ENCODE measurements at regions not wholly inside any gene's neighbourhood (a gene's known extent, or its start where the extent isn't known, plus 50 kb on each side); places are given as distances from the start of the nearest gene placed in this dataset.

DNA sequence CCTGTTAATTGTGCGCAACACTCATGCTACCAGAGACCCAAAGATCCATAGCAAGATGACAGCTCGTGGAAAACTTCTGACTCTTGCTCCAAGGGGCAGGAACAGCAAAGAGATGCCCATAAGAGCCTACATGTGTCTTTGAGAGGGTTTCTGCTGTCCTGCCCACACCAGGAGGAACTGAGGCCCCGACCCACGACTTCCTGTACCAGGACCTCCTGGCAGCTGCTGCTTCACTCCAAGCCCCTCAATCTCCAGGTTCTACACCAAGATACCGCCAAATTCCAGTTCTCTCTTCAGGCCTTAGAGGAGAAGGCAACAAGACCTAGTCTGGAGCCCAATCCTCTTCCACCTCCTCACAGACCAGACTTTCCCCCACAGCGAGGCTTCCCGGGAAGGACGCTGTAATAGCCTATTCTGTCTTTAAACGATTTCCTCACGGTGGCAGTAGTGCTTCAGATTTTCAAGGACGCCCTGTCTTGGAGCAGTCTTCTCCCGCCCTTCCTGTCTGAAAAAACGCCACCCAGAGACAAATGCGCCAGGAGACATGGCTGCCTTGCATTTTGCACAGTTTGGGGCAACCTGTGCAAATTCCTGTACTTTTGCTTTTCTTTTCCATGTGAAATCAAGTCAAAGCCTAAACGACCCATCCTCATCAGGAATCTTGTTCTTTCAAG lies 230.2 kb upstream of the STK26 start:
- H3K79me2 ChIP-seq (ENCODE audit: insufficient read depth, low read depth), result no peaks in the 10 kb centered on the region
- no peaks in the 10 kb centered on the region for H3K36me3 ChIP-seq (ENCODE audit: insufficient read depth)

DNA sequence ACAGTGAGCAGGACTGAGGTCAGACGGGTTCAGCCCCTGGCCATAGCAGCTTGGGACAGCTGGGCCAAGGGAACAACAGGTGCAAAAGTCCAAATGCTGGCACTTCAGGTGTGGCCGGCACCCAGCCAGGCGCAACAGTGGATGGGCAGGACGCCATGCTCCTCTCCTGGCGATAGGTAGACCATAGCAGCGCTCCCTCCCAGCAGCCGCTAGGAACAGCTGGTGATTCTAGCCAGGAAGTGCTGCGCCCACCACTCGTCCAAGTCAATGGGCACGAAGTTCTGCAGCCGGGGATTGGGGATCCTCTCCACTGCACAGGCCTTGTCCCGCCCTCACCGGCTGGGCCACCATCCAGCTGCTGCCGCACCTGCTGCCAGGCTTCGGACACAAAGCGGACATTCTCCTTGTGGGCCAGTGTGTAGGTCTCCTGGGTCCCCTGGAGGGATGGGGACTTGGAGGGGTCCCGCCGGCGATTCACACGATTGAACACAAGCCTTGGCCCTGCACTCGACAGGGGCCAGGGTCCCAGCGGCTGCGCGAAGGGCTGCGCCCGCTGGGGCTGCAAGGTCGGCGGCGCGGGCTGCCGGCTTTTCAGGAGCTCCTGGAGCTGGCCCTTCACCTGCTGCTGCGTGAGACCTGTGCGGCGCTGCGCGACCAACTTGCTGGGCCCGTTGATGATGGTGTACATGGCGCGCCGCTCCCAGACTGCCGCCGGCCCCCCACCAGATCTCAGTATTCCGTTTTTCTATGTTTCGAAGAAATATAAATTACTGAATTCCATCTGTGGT lies 227.5 kb upstream of the STK26 start:
- Histone ChIP-seq H2AFZ (ENCODE audit: low read depth) (no peak overlapping the region), H3K4me1 (ENCODE audit: low read depth, poor library complexity, severe bottlenecking) (no peaks in the 10 kb centered on the region), H3K36me3 (ENCODE audit: insufficient read depth) (no peaks in the 10 kb centered on the region), H3K27me3 (ENCODE audit: insufficient read depth, low read depth) (no peaks in the 10 kb centered on the region), H3K9ac (no peak overlapping the region), H3K4me2 (no peak overlapping the region), H3K79me2 (ENCODE audit: insufficient read depth, low read depth) (no peaks in the 10 kb centered on the region), H3K27ac (no peak overlapping the region), H3K4me3 (IDR thresholded peaks at IDR 0.05; ENCODE audit: insufficient read depth, low read depth, low read length) (no peak overlapping the region), H4K20me1 (ENCODE audit: insufficient read depth) (no peaks in the 10 kb centered on the region)
- TF ChIP-seq, protein P1, sequence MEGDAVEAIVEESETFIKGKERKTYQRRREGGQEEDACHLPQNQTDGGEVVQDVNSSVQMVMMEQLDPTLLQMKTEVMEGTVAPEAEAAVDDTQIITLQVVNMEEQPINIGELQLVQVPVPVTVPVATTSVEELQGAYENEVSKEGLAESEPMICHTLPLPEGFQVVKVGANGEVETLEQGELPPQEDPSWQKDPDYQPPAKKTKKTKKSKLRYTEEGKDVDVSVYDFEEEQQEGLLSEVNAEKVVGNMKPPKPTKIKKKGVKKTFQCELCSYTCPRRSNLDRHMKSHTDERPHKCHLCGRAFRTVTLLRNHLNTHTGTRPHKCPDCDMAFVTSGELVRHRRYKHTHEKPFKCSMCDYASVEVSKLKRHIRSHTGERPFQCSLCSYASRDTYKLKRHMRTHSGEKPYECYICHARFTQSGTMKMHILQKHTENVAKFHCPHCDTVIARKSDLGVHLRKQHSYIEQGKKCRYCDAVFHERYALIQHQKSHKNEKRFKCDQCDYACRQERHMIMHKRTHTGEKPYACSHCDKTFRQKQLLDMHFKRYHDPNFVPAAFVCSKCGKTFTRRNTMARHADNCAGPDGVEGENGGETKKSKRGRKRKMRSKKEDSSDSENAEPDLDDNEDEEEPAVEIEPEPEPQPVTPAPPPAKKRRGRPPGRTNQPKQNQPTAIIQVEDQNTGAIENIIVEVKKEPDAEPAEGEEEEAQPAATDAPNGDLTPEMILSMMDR (conservative IDR thresholded peaks at IDR 0.05; ENCODE audit: low read depth, low read length), result no peak

More for the DNA sequence above, 230.2 kb upstream of the STK26 start:
- no peak overlapping the region for H3K9ac ChIP-seq
- no peaks in the 10 kb centered on the region for H4K20me1 ChIP-seq (ENCODE audit: insufficient read depth)
- no peak overlapping the region for H3K4me2 ChIP-seq
- no peak overlapping the region for H3K27ac ChIP-seq
- no peaks in the 10 kb centered on the region for H3K27me3 ChIP-seq (ENCODE audit: insufficient read depth, low read depth)
- H3K4me3 ChIP-seq (IDR thresholded peaks at IDR 0.05; ENCODE audit: insufficient read depth, low read depth, low read length), result no peak overlapping the region
- no peaks in the 10 kb centered on the region for H3K4me1 ChIP-seq (ENCODE audit: low read depth, poor library complexity, severe bottlenecking)
- TF ChIP-seq, protein P1 (conservative IDR thresholded peaks at IDR 0.05; ENCODE audit: low read depth, low read length), result no peak
- H2AFZ ChIP-seq (ENCODE audit: low read depth), result no peak overlapping the region

DNA sequence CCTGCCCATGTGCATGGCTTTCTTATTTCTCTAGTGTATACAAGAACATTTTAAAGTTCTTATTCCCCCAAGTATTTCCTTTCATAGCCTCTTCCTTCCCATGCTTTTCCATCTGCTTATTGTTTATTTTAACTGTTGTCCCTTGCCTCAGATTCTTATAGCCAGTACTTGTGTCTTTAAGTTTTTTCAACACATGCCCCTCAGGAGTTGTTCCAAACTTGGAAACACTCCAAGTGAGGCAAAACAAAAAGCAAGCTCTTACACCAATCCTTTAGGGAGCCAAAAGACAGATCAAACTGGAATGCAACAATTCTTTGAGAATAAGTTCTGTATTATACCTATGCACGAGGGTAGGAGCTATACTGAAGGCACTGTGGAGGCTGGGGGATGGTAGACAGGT lies 222.0 kb upstream of the STK26 start:
- TF ChIP-seq, protein P1 (conservative IDR thresholded peaks at IDR 0.05; ENCODE audit: low read depth, low read length), result no peak
- H3K27me3 ChIP-seq (ENCODE audit: insufficient read depth, low read depth), result no peaks in the 10 kb centered on the region
- H3K36me3 ChIP-seq (ENCODE audit: insufficient read depth), result no peaks in the 10 kb centered on the region
- H3K9ac ChIP-seq, result no peak overlapping the region
- H3K27ac ChIP-seq, result no peak overlapping the region
- H3K4me1 ChIP-seq (ENCODE audit: low read depth, poor library complexity, severe bottlenecking), result no peaks in the 10 kb centered on the region
- H2AFZ ChIP-seq (ENCODE audit: low read depth), result no peak overlapping the region
- H3K4me3 ChIP-seq (IDR thresholded peaks at IDR 0.05; ENCODE audit: insufficient read depth, low read depth, low read length), result no peak overlapping the region
- no peaks in the 10 kb centered on the region for H4K20me1 ChIP-seq (ENCODE audit: insufficient read depth)
- H3K4me2 ChIP-seq, result no peak overlapping the region
- no peaks in the 10 kb centered on the region for H3K79me2 ChIP-seq (ENCODE audit: insufficient read depth, low read depth)

- no peak overlapping the region for H3K4me3 ChIP-seq (IDR thresholded peaks at IDR 0.05; ENCODE audit: insufficient read depth, low read depth, low read length)
- H2AFZ ChIP-seq (ENCODE audit: low read depth), result no peak overlapping the region
- no peaks in the 10 kb centered on the region for H3K79me2 ChIP-seq (ENCODE audit: insufficient read depth, low read depth)
- H3K27ac ChIP-seq, result no peak overlapping the region
- no peak overlapping the region for H3K4me2 ChIP-seq
- H3K27me3 ChIP-seq (ENCODE audit: insufficient read depth, low read depth), result no peaks in the 10 kb centered on the region
- no peak overlapping the region for H3K9ac ChIP-seq
- H3K36me3 ChIP-seq (ENCODE audit: insufficient read depth), result no peaks in the 10 kb centered on the region
- TF ChIP-seq, protein P1 (conservative IDR thresholded peaks at IDR 0.05; ENCODE audit: low read depth, low read length), result no peak
- H4K20me1 ChIP-seq (ENCODE audit: insufficient read depth), result no peaks in the 10 kb centered on the region
- H3K4me1 ChIP-seq (ENCODE audit: low read depth, poor library complexity, severe bottlenecking), result no peaks in the 10 kb centered on the region
These were observed 221.2 kb upstream of the STK26 start for GRCh38 chrX:131801911-131802310.
